Fibroblast of pulmonary artery (primary cell): ENCODE measurements at regions not wholly inside any gene's neighbourhood (a gene's known extent, or its start where the extent isn't known, plus 50 kb on each side); places are given as distances from the start of the nearest gene placed in this dataset.
A peak's percentile ranks its signal among the peaks of the same experiment; 100 is the strongest.

Experiments used
- DNase-seq: peaks from one replicate; pipeline ENCODE4 v3.0.0-alpha.2; 2010; ENCODE audit warnings: low read depth
- H3K4me3 ChIP-seq: replicated peaks from 2 replicates; pipeline ENCODE4 v1.5.1; 2011; ENCODE audit warnings: low read depth, mild to moderate bottlenecking, control low read depth, low read length, moderate library complexity
- TF ChIP-seq, protein P1 (sequence below): IDR thresholded peaks from 2 replicates; pipeline ENCODE4 v1.5.1; 2011; ENCODE audit warnings: mild to moderate bottlenecking, control low read depth, low read length, inconsistent platforms; ENCODE audit errors: missing control alignments

DNA sequence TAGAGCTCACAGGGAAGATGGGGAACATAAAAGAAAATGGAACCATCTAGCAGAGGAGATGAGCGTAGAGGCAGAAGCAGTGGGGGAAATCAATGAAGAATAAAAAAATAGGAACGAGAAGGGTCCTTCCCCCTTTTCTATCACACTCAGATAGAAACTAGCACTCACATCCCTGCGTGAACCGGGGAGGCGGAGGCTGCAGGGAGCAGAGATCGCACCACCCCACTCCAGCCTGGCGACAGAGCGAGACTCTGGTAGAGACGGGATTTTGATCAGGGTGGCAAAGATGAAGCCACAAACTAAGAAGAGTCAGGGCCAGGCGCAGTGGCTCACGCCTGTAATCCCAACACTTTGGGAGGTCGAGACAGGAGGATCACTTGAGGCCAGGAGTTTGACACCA is 64.7 kb upstream of the ECHDC3 start:
- DNase-seq: no peak
- H3K4me3 ChIP-seq: no peak overlapping the region
- TF ChIP-seq, protein P1, sequence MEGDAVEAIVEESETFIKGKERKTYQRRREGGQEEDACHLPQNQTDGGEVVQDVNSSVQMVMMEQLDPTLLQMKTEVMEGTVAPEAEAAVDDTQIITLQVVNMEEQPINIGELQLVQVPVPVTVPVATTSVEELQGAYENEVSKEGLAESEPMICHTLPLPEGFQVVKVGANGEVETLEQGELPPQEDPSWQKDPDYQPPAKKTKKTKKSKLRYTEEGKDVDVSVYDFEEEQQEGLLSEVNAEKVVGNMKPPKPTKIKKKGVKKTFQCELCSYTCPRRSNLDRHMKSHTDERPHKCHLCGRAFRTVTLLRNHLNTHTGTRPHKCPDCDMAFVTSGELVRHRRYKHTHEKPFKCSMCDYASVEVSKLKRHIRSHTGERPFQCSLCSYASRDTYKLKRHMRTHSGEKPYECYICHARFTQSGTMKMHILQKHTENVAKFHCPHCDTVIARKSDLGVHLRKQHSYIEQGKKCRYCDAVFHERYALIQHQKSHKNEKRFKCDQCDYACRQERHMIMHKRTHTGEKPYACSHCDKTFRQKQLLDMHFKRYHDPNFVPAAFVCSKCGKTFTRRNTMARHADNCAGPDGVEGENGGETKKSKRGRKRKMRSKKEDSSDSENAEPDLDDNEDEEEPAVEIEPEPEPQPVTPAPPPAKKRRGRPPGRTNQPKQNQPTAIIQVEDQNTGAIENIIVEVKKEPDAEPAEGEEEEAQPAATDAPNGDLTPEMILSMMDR: no peak

DNA sequence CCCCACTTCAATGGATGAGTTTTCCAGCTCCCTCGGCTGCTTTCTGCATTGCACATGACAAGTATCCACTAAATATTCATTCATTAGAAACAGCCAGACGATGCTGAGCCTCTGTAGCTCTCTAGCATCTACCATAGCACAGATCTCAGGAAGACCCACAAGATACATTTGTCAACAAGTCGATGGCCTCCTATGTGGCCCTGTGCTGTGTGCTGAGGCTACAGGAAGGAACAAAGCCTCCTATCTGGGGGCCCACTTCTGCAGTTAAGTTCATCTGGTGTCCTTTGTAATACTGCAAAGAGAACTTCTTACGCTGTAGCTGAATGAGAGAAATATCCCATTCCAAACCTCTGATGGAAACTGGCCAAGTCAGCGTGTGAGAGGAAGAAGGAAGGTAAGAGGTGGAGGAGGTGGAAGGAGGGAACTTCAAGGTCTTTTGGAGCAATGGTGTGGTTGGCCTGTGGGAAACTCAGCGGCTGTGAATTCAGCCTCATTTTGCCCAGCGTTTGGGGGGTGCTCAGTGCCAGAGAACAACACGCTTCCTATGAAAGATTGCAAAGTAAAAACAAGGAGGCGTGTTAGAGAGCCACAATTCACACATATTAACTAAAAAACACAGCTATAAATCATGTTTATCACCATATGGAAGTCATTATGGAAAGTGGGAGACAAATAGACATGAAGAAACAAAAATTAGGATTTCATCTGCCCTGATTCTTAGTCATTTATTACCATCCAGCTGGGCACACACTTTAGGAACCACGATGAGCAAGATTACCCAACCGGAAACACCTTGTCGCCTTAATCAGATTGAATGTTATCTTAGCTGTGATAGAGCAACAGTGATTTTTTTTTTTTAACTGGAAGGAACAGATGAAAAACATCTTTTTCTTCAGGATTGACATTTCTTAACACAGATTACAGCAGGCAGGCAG is 62.2 kb upstream of the USP6NL start:
- H3K4me3 ChIP-seq: no peak overlapping the region
- DNase-seq: peak; percentile 21
- TF ChIP-seq, protein P1: no peak

DNA sequence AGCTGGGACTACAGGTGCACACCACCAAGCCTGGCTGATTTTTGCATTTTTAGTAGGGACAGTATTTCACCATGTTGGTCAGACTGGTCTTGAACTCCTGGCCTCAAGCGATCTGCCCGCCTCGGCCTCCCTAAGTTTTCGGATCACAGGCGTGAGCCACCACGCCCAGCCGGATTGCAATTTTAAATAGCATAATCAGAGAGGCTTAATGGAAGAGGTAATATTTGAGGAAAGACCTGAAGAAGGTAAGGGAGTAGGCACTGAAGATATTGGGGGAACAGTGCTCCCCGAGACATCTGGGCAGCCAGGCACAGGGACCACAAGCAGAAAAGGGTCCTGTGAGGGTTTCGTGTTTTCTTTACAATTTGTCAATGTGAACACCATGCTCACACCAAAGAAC is 61.4 kb upstream of the USP6NL start:
- TF ChIP-seq, protein P1: no peak
- no peak for DNase-seq
- no peak overlapping the region for H3K4me3 ChIP-seq

DNA sequence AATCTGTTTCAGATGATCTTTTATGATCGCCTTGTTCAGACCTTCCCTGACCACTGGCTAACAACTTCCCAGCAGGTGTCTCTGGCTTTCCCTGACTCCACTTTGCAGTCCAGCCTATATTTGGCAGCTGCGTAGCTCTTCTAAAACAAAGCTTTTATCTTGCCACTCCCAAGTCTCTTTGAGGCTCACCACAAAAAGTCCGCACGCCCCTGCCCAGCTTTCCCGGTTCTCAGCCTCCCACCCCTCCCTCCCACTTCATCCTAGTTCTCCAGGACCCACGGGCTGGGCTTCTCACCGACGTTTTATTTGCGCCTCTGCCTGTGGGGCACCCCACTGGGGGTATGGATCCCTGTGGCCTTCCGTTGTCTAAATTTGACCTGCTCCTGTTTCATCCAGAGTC is 58.9 kb upstream of the USP6NL start:
- TF ChIP-seq, protein P1: no peak
- DNase-seq: no peak
- H3K4me3 ChIP-seq: no peak overlapping the region

DNA sequence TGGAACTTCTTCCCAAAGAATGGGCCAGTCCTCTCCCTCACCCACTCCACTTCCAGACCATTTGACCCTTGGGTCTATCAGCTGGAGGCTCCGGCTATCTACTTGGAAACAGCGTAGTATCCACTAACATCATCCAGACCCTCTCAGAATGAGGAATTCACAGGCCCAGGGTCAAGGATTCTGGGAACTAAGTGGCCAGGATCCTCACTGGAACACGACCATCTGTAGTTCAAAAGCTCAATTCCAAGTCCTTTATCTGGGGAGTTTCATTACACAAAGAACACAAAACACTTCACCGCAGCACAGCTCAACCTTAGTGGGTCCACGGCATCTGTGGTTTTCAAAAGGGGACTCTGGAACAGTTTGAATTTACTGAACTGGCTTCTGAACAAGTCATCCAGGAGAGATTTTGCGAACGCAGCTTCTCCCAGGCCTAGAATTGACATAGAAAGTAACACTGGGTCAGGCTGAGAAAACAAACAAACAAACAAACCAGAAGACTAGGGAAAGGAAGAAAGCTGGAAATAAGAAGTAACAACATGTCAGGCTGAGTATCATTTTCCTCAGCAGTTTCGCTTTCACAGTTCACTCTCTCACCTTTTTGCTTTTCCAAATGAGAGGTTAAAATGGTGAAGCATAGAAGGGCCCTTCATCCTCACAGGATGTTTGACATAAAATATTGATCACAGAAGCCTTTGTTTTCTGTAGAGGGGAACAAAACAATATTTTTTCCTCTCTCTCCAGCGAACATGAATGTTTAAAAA is 57.6 kb upstream of the USP6NL start:
- H3K4me3 ChIP-seq: no peak overlapping the region
- TF ChIP-seq, protein P1: no peak
- no peak for DNase-seq

DNA sequence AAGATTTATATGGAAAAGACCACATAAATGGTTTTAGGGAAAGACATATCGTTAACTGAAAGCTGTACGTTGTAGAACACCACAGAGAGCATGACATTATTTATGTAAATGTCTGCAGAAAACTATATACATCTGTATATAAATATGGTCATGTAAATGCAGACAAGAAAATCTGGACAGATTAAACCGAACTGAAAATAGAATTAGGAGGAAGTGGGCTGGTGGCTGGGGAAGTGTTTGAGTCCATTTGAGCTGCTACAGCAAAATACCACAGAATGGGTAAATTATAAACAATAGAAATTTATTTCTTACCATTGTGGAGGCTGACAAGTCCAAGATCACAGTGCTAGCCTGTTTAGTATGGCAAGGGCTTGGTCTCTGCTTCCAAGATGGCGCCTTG is 56.3 kb upstream of the USP6NL start:
- TF ChIP-seq, protein P1: no peak
- no peak for DNase-seq
- H3K4me3 ChIP-seq: no peak overlapping the region
